ENCODE measurements at regions not wholly inside any gene's neighbourhood (a gene's known extent, or its start where the extent isn't known, plus 50 kb on each side); places are given as distances from the start of the nearest gene placed in this dataset.

DNA sequence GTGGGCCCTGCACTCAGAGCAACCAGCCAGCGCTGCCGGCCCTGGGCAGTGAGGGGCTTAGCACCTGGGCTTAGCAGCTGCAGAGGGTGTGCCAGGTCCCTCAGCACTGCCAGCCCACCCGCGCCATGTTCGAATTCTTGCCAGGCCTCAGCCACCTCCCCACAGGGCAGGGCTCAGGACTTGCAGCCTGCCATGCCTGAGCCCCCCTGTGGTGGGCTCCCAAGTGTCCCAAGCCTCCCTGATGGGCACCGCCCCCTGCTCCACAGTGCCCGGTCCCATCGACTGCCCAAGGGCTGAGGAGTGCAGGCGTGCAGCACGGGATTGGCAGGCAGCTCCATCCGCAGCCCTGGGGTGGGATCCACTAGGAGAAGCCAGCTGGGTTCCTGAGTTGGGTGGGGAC lies 98.0 kb upstream of the NID2 start:
- Histone ChIP-seq H3K27ac (ENCODE audit: low read depth, low read length, poor library complexity, severe bottlenecking) (no peak overlapping the region), H3K4me2 (ENCODE audit: low read length) (no peak overlapping the region), H3K79me2 (ENCODE audit: insufficient read depth, low read depth, low read length) (no peaks in the 10 kb centered on the region), H2AFZ (ENCODE audit: low read length) (no peak overlapping the region), H4K20me1 (ENCODE audit: insufficient read depth, low read length) (no peaks in the 10 kb centered on the region), H3K4me1 (ENCODE audit: insufficient read depth, low read length, poor library complexity, severe bottlenecking) (no peaks in the 10 kb centered on the region), H3K9me2 (ENCODE audit: insufficient read depth, low read length) (no peaks in the 10 kb centered on the region), H3K36me3 (ENCODE audit: insufficient read depth, low read length) (no peaks in the 10 kb centered on the region), H3K9me3 (ENCODE audit: low read length) (peaks cover 8% of the 10 kb centered on the region; the same call in 1 of the 2 replicates), H3K4me3 (ENCODE audit: low read depth, low read length, poor library complexity, severe bottlenecking) (no peak overlapping the region)
- intact Hi-C loops (cut with micrococcal nuclease; ENCODE audit: unreplicated experiment): no loop called here
- TF ChIP-seq CTCF (conservative IDR thresholded peaks at IDR 0.05; ENCODE audit: low read length): no peak
- no peak for TF ChIP-seq EZH2phosphoT487 (IDR thresholded peaks at IDR 0.05; ENCODE audit: borderline replicate concordance, low read depth, low read length)
- no TSS peak for BruUV-seq (replicated peaks)
- ChIA-PET POLR2A (interaction anchor here (0.7 kb wide), 1 partner anchor 306 kb away, joined by 3 read pairs; the partner anchor contains the start of gene GNG2), CTCF (ENCODE audit: unreplicated experiment) (no interaction called here)
- no peak for DNase-seq (ENCODE audit: low spot score)

DNA sequence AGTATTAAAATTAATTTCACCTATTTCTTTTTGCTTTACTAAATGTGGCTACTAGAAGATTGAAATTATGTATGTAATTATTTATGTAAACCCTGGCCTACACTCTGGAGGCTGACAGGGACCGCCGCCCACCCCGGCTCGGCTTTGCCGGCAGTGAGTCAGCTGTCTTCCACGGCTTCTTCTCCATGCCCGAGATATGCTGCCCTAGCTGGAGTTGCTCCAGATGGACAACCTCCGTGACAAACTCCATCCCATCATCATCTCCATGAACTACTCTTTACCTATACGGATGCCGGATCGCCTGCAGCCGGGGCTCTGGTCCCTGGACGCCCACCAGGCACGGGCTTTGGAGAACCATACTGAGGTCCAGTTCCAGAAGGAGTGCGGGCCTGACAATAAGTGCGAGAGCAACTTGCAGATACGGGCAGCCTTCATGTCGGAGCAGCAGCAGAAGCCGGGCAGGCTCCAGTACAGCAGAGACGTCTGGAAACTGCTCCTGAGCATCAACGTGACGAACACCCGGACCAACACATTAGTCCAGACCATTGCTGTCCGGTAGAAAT lies 86.9 kb upstream of the NID2 start:
- Histone ChIP-seq H3K4me2 (ENCODE audit: low read length) (no peak overlapping the region), H3K4me3 (ENCODE audit: low read depth, low read length, poor library complexity, severe bottlenecking) (no peak overlapping the region), H3K4me1 (ENCODE audit: insufficient read depth, low read length, poor library complexity, severe bottlenecking) (no peaks in the 10 kb centered on the region), H3K9me2 (ENCODE audit: insufficient read depth, low read length) (no peaks in the 10 kb centered on the region), H4K20me1 (ENCODE audit: insufficient read depth, low read length) (no peaks in the 10 kb centered on the region), H3K9me3 (ENCODE audit: low read length) (no peaks in the 10 kb centered on the region), H3K27ac (ENCODE audit: low read depth, low read length, poor library complexity, severe bottlenecking) (no peak overlapping the region), H3K36me3 (ENCODE audit: insufficient read depth, low read length) (no peaks in the 10 kb centered on the region), H3K79me2 (ENCODE audit: insufficient read depth, low read depth, low read length) (no peaks in the 10 kb centered on the region), H2AFZ (ENCODE audit: low read length) (no peak overlapping the region)
- TF ChIP-seq CTCF (conservative IDR thresholded peaks at IDR 0.05; ENCODE audit: low read length) (no peak), EZH2phosphoT487 (IDR thresholded peaks at IDR 0.05; ENCODE audit: borderline replicate concordance, low read depth, low read length) (no peak)
- DNase-seq (ENCODE audit: low spot score): no peak
- intact Hi-C loops (cut with micrococcal nuclease; ENCODE audit: unreplicated experiment): no loop called here
- ChIA-PET CTCF (ENCODE audit: unreplicated experiment) (no interaction called here), POLR2A (interaction anchor here (0.6 kb wide), 1 partner anchor 9 kb away, joined by 3 read pairs; no protein-coding TSS in a partner anchor)
- no TSS peak for BruUV-seq (replicated peaks)

- Histone ChIP-seq H4K20me1 (ENCODE audit: insufficient read depth, low read length) (no peaks in the 10 kb centered on the region), H3K4me2 (ENCODE audit: low read length) (no peak overlapping the region), H2AFZ (ENCODE audit: low read length) (no peak overlapping the region), H3K4me1 (ENCODE audit: insufficient read depth, low read length, poor library complexity, severe bottlenecking) (no peaks in the 10 kb centered on the region), H3K4me3 (ENCODE audit: low read depth, low read length, poor library complexity, severe bottlenecking) (no peak overlapping the region), H3K36me3 (ENCODE audit: insufficient read depth, low read length) (no peaks in the 10 kb centered on the region), H3K9me3 (ENCODE audit: low read length) (no peaks in the 10 kb centered on the region), H3K27ac (ENCODE audit: low read depth, low read length, poor library complexity, severe bottlenecking) (no peak overlapping the region), H3K79me2 (ENCODE audit: insufficient read depth, low read depth, low read length) (no peaks in the 10 kb centered on the region), H3K9me2 (ENCODE audit: insufficient read depth, low read length) (no peaks in the 10 kb centered on the region)
- no peak for DNase-seq (ENCODE audit: low spot score)
- intact Hi-C loops (cut with micrococcal nuclease; ENCODE audit: unreplicated experiment): no loop called here
- ChIA-PET CTCF (ENCODE audit: unreplicated experiment) (no interaction called here), POLR2A (interaction anchor here (1.5 kb wide), 1 partner anchor 12 kb away, joined by 3 read pairs; no protein-coding TSS in a partner anchor)
- TF ChIP-seq CTCF (conservative IDR thresholded peaks at IDR 0.05; ENCODE audit: low read length) (no peak), EZH2phosphoT487 (IDR thresholded peaks at IDR 0.05; ENCODE audit: borderline replicate concordance, low read depth, low read length) (no peak)
- BruUV-seq (replicated peaks): no TSS peak
Measured at GRCh38 chr14:52154992-52155650, 86.3 kb upstream of the NID2 start.
